GM12872 (cell line): ENCODE measurements at regions not wholly inside any gene's neighbourhood (a gene's known extent, or its start where the extent isn't known, plus 50 kb on each side); places are given as distances from the start of the nearest gene placed in this dataset.

Source experiments
- CTCF ChIP-seq: IDR thresholded peaks from 3 replicates; pipeline ENCODE4 v1.5.1; 2011; ENCODE audit warnings: low read depth, mild to moderate bottlenecking, low read length, moderate library complexity; ENCODE audit not compliant: insufficient read depth

GRCh38 chr10:6776170-6776569, 196.1 kb upstream of the PRKCQ start:
- no peak for TF ChIP-seq CTCF

- no peak for TF ChIP-seq CTCF
Observed at GRCh38 chr10:6774406-6774805, 194.3 kb upstream of the PRKCQ start.

- TF ChIP-seq CTCF: no peak
Observed at GRCh38 chr10:6771331-6771730, 191.3 kb upstream of the PRKCQ start.

- TF ChIP-seq CTCF: no peak
Observed at GRCh38 chr10:6770846-6771245, 190.8 kb upstream of the PRKCQ start.

GRCh38 chr10:6769704-6770417, 189.8 kb upstream of the PRKCQ start:
- no peak for TF ChIP-seq CTCF

GRCh38 chr10:6766131-6766801, 186.2 kb upstream of the PRKCQ start:
- TF ChIP-seq CTCF: no peak

- no peak for TF ChIP-seq CTCF
Observed at GRCh38 chr10:6763423-6763822, 183.3 kb upstream of the PRKCQ start.
